HCT116 (cell line): ENCODE measurements at regions not wholly inside any gene's neighbourhood (a gene's known extent, or its start where the extent isn't known, plus 50 kb on each side); places are given as distances from the start of the nearest gene placed in this dataset.

Source experiments
- ATAC-seq: fragments of 200-7000 bp; cut with Tn5 transposase; 2 replicates; pipeline ENCODE4 v1.9.1; 2020; ENCODE audit warnings: mild to moderate bottlenecking, moderate library complexity
- BruUV-seq: library from RNA; stranded (reverse); fragments of 400-500 nt; replicated peaks from 2 replicates; lab custom pipeline; 2021; lab: Mats Ljungman, UMichigan
- CTCF ChIA-PET: fragments of 300-600 bp; sonication (Branson Sonifier 250); formaldehyde crosslinking; loops from one replicate; lab custom pipeline; 2021; ENCODE audit warnings: antibody characterized with exemption; lab: Charles Lee
- POLR2A ChIA-PET: fragments of 300-600, 350-600 bp; sonication (Branson Sonifier 250); formaldehyde crosslinking; loops from one replicate; lab custom pipeline; 2021; ENCODE audit warnings: antibody characterized with exemption; lab: Charles Lee
- RAD21 ChIA-PET, 2 experiments: fragments of 300-600 bp; sonication (Branson Sonifier 250); formaldehyde crosslinking; loops; one replicate each; lab custom pipeline; 2023; ENCODE audit warnings: low total read pairs in 2 of 2; ENCODE audit not compliant: uncharacterized antibody in 2 of 2, unreplicated experiment in 2 of 2, low non-redundant PET in 1 of 2; lab: Charles Lee
- DNase-seq: peaks from one replicate; pipeline ENCODE4 v3.0.0-alpha.2; 2010; ENCODE audit warnings: low read depth, low spot score
- H2AFZ ChIP-seq: fragments of 200-600 bp; shearing (Covaris generic), sonication (generic); 2 replicates; pipeline ENCODE4 v1.6.1; 2017; ENCODE audit warnings: low read depth, mixed run types, mixed read lengths, antibody characterized with exemption, low read length; ENCODE audit not compliant: poor library complexity, severe bottlenecking
- H3K27ac ChIP-seq: 2 replicates; pipeline ENCODE4 v1.5.1; 2012; ENCODE audit warnings: low read depth, low read length
- H3K27me3 ChIP-seq: fragments of 200-600 bp; sonication (generic); 2 replicates; pipeline ENCODE4 v1.6.1; 2016; ENCODE audit warnings: mixed run types, low read length, mixed read lengths; ENCODE audit not compliant: insufficient read depth
- H3K36me3 ChIP-seq, 2 experiments: fragments of 200-500 bp in 1 of 2; fragments of 200-600 bp in 1 of 2; sonication (Bioruptor generic) in 1 of 2; sonication (generic) in 1 of 2; 2 replicates each; pipeline versions ENCODE4 v1.5.1 to v1.6.1; 2014 to 2016; ENCODE audit warnings: low read length in 2 of 2, inconsistent platforms in 1 of 2, mixed read lengths in 1 of 2, mixed run types in 1 of 2; ENCODE audit not compliant: insufficient read depth in 2 of 2, control insufficient read depth in 1 of 2
- H3K4me1 ChIP-seq, 2 experiments: fragments of 200-600 bp in 1 of 2; sonication (generic) in 1 of 2; 2 replicates each; pipeline versions ENCODE4 v1.5.1 to v1.6.1; 2012 to 2017; ENCODE audit warnings: low read length in 2 of 2, inconsistent platforms in 1 of 2, mild to moderate bottlenecking in 1 of 2, mixed read lengths in 1 of 2, mixed run types in 1 of 2, moderate library complexity in 1 of 2; ENCODE audit not compliant: insufficient read depth in 2 of 2, control insufficient read depth in 1 of 2
- H3K4me2 ChIP-seq: fragments of 200-600 bp; sonication (generic); 2 replicates; pipeline ENCODE4 v1.6.1; 2017; ENCODE audit warnings: mixed run types, low read length, mixed read lengths
- H3K4me3 ChIP-seq, 2 experiments: fragments of 200-600 bp in 1 of 2; sonication (generic) in 1 of 2; replicated peaks in 1 of 2; 2 replicates each; pipeline ENCODE4 v1.5.1; 2011 to 2016; ENCODE audit warnings: low read length in 2 of 2, control low read depth in 1 of 2, low read depth in 1 of 2, mild to moderate bottlenecking in 1 of 2, mixed read lengths in 1 of 2, mixed run types in 1 of 2
- H3K79me2 ChIP-seq: fragments of 200-600 bp; sonication (generic); 2 replicates; pipeline ENCODE4 v1.6.1; 2017; ENCODE audit warnings: mild to moderate bottlenecking, mixed run types, low read length, moderate library complexity, mixed read lengths; ENCODE audit not compliant: insufficient read depth
- H3K9ac ChIP-seq: fragments of 200-600 bp; sonication (generic); 2 replicates; pipeline ENCODE4 v1.6.1; 2016; ENCODE audit warnings: low read length, mixed read lengths
- H3K9me2 ChIP-seq: fragments of 200-600 bp; sonication (generic), shearing (Covaris generic); 2 replicates; pipeline ENCODE4 v1.6.1; 2017; ENCODE audit warnings: mixed run types, mild to moderate bottlenecking, moderate library complexity; ENCODE audit not compliant: insufficient read depth
- H3K9me3 ChIP-seq, 2 experiments: fragments of 200-500 bp in 1 of 2; fragments of 200-600 bp in 1 of 2; sonication (Bioruptor generic) in 1 of 2; sonication (generic) in 1 of 2; 2 replicates each; pipeline ENCODE4 v1.6.1; 2014 to 2017; ENCODE audit warnings: low read length in 2 of 2, mixed read lengths in 2 of 2, inconsistent platforms in 1 of 2, low read depth in 1 of 2, mild to moderate bottlenecking in 1 of 2, mixed run types in 1 of 2, moderate library complexity in 1 of 2; ENCODE audit not compliant: control insufficient read depth in 1 of 2, insufficient read depth in 1 of 2
- H4K20me1 ChIP-seq: fragments of 200-600 bp; sonication (generic), shearing (Covaris generic); 2 replicates; pipeline ENCODE4 v1.6.1; 2017; ENCODE audit warnings: mixed run types, mild to moderate bottlenecking, moderate library complexity; ENCODE audit not compliant: insufficient read depth
- CBX3 ChIP-seq: IDR thresholded peaks from 2 replicates; pipeline ENCODE4 v1.6.1; 2012; ENCODE audit warnings: low read depth
- CEBPB ChIP-seq: IDR thresholded peaks from 2 replicates; pipeline ENCODE4 v1.6.1; 2012; ENCODE audit warnings: low read depth
- EGR1 ChIP-seq: IDR thresholded peaks from 2 replicates; pipeline ENCODE4 v1.6.1; 2012; ENCODE audit warnings: low read depth
- EZH2phosphoT487 ChIP-seq: fragments of 200-600 bp; IDR thresholded peaks from 2 replicates; pipeline ENCODE4 v1.6.1; 2018; ENCODE audit warnings: antibody characterized with exemption, borderline replicate concordance
- FOSL1 ChIP-seq: IDR thresholded peaks from 2 replicates; pipeline ENCODE4 v1.6.1; 2012; ENCODE audit warnings: low read depth
- JUND ChIP-seq: IDR thresholded peaks from 2 replicates; pipeline ENCODE4 v1.6.1; 2012
- POLR2A ChIP-seq: IDR thresholded peaks from 2 replicates; pipeline ENCODE4 v1.7.0; 2011; ENCODE audit warnings: borderline replicate concordance; ENCODE audit not compliant: insufficient read depth, insufficient read length; ENCODE audit errors: extremely low read depth
- POLR2AphosphoS5 ChIP-seq: IDR thresholded peaks from 2 replicates; pipeline ENCODE4 v1.6.1; 2011; ENCODE audit warnings: mild to moderate bottlenecking, low read depth, low read length, moderate library complexity
- RAD21 ChIP-seq: IDR thresholded peaks from 2 replicates; pipeline ENCODE4 v1.6.1; 2012; ENCODE audit warnings: low read depth, mild to moderate bottlenecking
- SIN3A ChIP-seq: IDR thresholded peaks from 2 replicates; pipeline ENCODE4 v1.6.1; 2012; ENCODE audit warnings: low read depth
- ZFX ChIP-seq: fragments of 450-650 bp; IDR thresholded peaks from 2 replicates; pipeline ENCODE4 v1.6.1; 2017
- intact Hi-C: fragments of 100-400 bp; cut with micrococcal nuclease; formaldehyde crosslinking; loops from 2 replicates; pipeline ENCODE4 v1.10.0; 2022
- TF ChIP-seq, protein P1 (sequence below), 3 experiments: fragments of 200-600 bp in 1 of 3; sonication (generic) in 1 of 3; IDR thresholded peaks in 2 of 3; conservative IDR thresholded peaks in 1 of 3; 2 replicates each; pipeline ENCODE4 v1.5.1; 2012 to 2017; ENCODE audit warnings: low read depth in 2 of 3, low read length in 2 of 3, antibody characterized with exemption in 1 of 3, borderline replicate concordance in 1 of 3, control low read depth in 1 of 3, mild to moderate bottlenecking in 1 of 3, mixed read lengths in 1 of 3, mixed run types in 1 of 3, moderate library complexity in 1 of 3; ENCODE audit not compliant: insufficient read depth in 1 of 3
- TF ChIP-seq, protein P2 (sequence below): IDR thresholded peaks from 2 replicates; pipeline ENCODE4 v1.6.1; 2012; ENCODE audit warnings: low read depth

DNA sequence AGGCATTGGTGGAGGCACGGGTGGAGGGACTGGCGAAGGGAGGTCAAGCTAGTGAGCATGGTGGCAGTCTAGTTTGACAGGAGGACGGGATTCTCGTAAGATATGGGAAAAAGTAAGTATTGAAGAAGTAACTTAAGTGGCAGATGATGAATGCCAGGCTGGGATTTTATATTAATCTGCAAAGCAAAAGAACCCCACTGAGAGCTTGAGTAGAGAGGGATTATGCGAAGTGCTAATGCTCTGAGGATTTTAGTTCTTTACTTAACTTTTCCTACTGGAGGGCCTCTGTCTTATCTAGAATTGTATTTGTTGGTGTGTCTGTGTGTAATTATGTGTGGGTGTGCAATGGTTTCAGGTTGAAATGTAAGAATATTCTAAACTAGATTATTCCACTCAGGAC, 327.9 kb downstream of the FAT4 start:
- no peaks in the 10 kb centered on the region for H3K27me3 ChIP-seq
- no peaks in the 10 kb centered on the region for H3K36me3 ChIP-seq
- no peaks in the 10 kb centered on the region for H3K9me3 ChIP-seq
- no peak for DNase-seq
- intact Hi-C loops, result no loop called here
- ChIA-PET CTCF (no interaction called here), POLR2A (no interaction called here), RAD21 (no interaction called here)
- no peaks in the 10 kb centered on the region for H4K20me1 ChIP-seq
- no peaks in the 10 kb centered on the region for H3K9me2 ChIP-seq
- H3K4me2 ChIP-seq, result no peak overlapping the region
- no peaks in the 10 kb centered on the region for H3K79me2 ChIP-seq
- no peak overlapping the region for H3K4me3 ChIP-seq
- TF ChIP-seq FOSL1 (no peak), CBX3 (no peak), POLR2A (no peak), RAD21 (no peak), ZFX (no peak)
- TF ChIP-seq, protein P1, sequence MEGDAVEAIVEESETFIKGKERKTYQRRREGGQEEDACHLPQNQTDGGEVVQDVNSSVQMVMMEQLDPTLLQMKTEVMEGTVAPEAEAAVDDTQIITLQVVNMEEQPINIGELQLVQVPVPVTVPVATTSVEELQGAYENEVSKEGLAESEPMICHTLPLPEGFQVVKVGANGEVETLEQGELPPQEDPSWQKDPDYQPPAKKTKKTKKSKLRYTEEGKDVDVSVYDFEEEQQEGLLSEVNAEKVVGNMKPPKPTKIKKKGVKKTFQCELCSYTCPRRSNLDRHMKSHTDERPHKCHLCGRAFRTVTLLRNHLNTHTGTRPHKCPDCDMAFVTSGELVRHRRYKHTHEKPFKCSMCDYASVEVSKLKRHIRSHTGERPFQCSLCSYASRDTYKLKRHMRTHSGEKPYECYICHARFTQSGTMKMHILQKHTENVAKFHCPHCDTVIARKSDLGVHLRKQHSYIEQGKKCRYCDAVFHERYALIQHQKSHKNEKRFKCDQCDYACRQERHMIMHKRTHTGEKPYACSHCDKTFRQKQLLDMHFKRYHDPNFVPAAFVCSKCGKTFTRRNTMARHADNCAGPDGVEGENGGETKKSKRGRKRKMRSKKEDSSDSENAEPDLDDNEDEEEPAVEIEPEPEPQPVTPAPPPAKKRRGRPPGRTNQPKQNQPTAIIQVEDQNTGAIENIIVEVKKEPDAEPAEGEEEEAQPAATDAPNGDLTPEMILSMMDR (IDR thresholded peaks at IDR 0.05 in 2 of 3, conservative IDR thresholded peaks at IDR 0.05 in 1 of 3; ENCODE audit: borderline replicate concordance in 1 of 3, insufficient read depth in 1 of 3, low read depth in 2 of 3, low read length in 2 of 3), result no peak
- no TSS peak for BruUV-seq
- H3K9ac ChIP-seq, result no peak overlapping the region
- no peak for ATAC-seq
- H3K4me1 ChIP-seq, result no peaks in the 10 kb centered on the region
- no peak overlapping the region for H2AFZ ChIP-seq
- no peak overlapping the region for H3K27ac ChIP-seq

DNA sequence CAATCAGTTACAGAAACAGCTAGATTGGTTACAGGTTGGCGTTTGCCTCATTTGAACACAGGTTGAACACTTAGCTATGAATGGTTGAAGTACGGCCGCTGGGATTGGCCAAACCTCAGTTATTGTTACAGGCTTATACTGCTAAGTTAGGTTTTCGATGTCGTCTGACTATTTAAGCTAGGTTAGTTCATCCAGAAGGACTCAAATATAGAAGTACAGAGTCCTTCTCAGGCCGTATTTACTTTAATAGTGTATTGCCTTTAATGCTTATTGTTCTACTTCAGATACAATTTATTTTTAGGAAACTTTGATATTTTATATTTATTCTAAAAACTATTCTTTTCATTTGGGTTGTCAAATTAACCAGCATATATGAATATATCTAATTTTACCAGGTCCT, 334.7 kb downstream of the FAT4 start:
- Histone ChIP-seq H3K27ac (no peak overlapping the region), H3K9ac (no peak overlapping the region), H3K4me1 (no peaks in the 10 kb centered on the region), H4K20me1 (no peaks in the 10 kb centered on the region), H3K4me2 (no peak overlapping the region), H3K79me2 (no peaks in the 10 kb centered on the region), H3K9me2 (no peaks in the 10 kb centered on the region), H3K36me3 (no peaks in the 10 kb centered on the region), H3K9me3 (no peaks in the 10 kb centered on the region), H3K27me3 (no peaks in the 10 kb centered on the region), H2AFZ (peak overlapping the region; percentile 68), H3K4me3 (no peak overlapping the region)
- ATAC-seq, result no peak
- intact Hi-C loops, result no loop called here
- no peak for DNase-seq
- BruUV-seq, result no TSS peak
- ChIA-PET CTCF (no interaction called here), POLR2A (no interaction called here), RAD21 (no interaction called here)
- TF ChIP-seq SIN3A (no peak), CEBPB (no peak), EZH2phosphoT487 (no peak), RAD21 (no peak), POLR2AphosphoS5 (no peak), EGR1 (no peak), CBX3 (no peak), JUND (no peak)
- TF ChIP-seq, protein P2, sequence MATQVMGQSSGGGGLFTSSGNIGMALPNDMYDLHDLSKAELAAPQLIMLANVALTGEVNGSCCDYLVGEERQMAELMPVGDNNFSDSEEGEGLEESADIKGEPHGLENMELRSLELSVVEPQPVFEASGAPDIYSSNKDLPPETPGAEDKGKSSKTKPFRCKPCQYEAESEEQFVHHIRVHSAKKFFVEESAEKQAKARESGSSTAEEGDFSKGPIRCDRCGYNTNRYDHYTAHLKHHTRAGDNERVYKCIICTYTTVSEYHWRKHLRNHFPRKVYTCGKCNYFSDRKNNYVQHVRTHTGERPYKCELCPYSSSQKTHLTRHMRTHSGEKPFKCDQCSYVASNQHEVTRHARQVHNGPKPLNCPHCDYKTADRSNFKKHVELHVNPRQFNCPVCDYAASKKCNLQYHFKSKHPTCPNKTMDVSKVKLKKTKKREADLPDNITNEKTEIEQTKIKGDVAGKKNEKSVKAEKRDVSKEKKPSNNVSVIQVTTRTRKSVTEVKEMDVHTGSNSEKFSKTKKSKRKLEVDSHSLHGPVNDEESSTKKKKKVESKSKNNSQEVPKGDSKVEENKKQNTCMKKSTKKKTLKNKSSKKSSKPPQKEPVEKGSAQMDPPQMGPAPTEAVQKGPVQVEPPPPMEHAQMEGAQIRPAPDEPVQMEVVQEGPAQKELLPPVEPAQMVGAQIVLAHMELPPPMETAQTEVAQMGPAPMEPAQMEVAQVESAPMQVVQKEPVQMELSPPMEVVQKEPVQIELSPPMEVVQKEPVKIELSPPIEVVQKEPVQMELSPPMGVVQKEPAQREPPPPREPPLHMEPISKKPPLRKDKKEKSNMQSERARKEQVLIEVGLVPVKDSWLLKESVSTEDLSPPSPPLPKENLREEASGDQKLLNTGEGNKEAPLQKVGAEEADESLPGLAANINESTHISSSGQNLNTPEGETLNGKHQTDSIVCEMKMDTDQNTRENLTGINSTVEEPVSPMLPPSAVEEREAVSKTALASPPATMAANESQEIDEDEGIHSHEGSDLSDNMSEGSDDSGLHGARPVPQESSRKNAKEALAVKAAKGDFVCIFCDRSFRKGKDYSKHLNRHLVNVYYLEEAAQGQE, result no peak
